ENCODE measurements at regions not wholly inside any gene's neighbourhood (a gene's known extent, or its start where the extent isn't known, plus 50 kb on each side); places are given as distances from the start of the nearest gene placed in this dataset.

GRCh38 chr13:83229574-83230305 is 652.5 kb downstream of the SLITRK1 start:
- TF ChIP-seq POLR2A (IDR thresholded peaks at IDR 0.05): no peak
- TF ChIP-seq, protein P1, sequence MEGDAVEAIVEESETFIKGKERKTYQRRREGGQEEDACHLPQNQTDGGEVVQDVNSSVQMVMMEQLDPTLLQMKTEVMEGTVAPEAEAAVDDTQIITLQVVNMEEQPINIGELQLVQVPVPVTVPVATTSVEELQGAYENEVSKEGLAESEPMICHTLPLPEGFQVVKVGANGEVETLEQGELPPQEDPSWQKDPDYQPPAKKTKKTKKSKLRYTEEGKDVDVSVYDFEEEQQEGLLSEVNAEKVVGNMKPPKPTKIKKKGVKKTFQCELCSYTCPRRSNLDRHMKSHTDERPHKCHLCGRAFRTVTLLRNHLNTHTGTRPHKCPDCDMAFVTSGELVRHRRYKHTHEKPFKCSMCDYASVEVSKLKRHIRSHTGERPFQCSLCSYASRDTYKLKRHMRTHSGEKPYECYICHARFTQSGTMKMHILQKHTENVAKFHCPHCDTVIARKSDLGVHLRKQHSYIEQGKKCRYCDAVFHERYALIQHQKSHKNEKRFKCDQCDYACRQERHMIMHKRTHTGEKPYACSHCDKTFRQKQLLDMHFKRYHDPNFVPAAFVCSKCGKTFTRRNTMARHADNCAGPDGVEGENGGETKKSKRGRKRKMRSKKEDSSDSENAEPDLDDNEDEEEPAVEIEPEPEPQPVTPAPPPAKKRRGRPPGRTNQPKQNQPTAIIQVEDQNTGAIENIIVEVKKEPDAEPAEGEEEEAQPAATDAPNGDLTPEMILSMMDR (IDR thresholded peaks at IDR 0.05): no peak
- TF ChIP-seq POLR2AphosphoS5 (IDR thresholded peaks at IDR 0.05): no peak
